NCI-H524 treated with DMSO at 0.1 percent for 48 hours (cell line): ENCODE measurements at regions not wholly inside any gene's neighbourhood (a gene's known extent, or its start where the extent isn't known, plus 50 kb on each side); places are given as distances from the start of the nearest gene placed in this dataset.
"Not testable (repeated sequence)": the region's sequence is repeated elsewhere in the genome, so short reads cannot be mapped to it uniquely, and the experiment has no call there.

Experiments
- DNase-seq: peaks from one replicate; lab custom pipeline; 2025; lab: John Stamatoyannopoulos, UW

GRCh38 chr20:48490961-48491831, 336.6 kb downstream of the PREX1 start:
- DNase-seq, result no peak

- DNase-seq, result not testable (repeated sequence)
Observed at GRCh38 chr20:48490341-48490740, 337.5 kb downstream of the PREX1 start.

GRCh38 chr20:48489656-48490055, 338.1 kb downstream of the PREX1 start:
- no peak for DNase-seq

- no peak for DNase-seq
Observed at GRCh38 chr20:48489046-48489463, 338.7 kb downstream of the PREX1 start.

- DNase-seq, result not testable (repeated sequence)
Observed at GRCh38 chr20:48488334-48489034, 339.3 kb downstream of the PREX1 start.

- DNase-seq, result no peak
Observed at GRCh38 chr20:48486065-48486464, 341.7 kb downstream of the PREX1 start.

GRCh38 chr20:48485153-48485552, 342.6 kb downstream of the PREX1 start:
- not testable (repeated sequence) for DNase-seq

- no peak for DNase-seq
Observed at GRCh38 chr20:48483334-48484066, 344.3 kb downstream of the PREX1 start.

- DNase-seq, result no peak
Observed at GRCh38 chr20:48482790-48483189, 345.0 kb downstream of the PREX1 start.

- DNase-seq, result no peak
Observed at GRCh38 chr20:48480216-48480772, 347.5 kb downstream of the PREX1 start.

GRCh38 chr20:48478806-48479585, 348.8 kb downstream of the PREX1 start:
- no peak for DNase-seq

- no peak for DNase-seq
Observed at GRCh38 chr20:48478370-48478769, 349.4 kb downstream of the PREX1 start.

GRCh38 chr20:48476854-48477253, 350.9 kb downstream of the PREX1 start:
- DNase-seq, result no peak

- no peak for DNase-seq
Observed at GRCh38 chr20:48474022-48474421, 353.8 kb downstream of the PREX1 start.

GRCh38 chr20:48471759-48472408, 355.9 kb downstream of the PREX1 start:
- no peak for DNase-seq

GRCh38 chr20:48471176-48471575, 356.6 kb downstream of the PREX1 start:
- DNase-seq, result no peak

- no peak for DNase-seq
Observed at GRCh38 chr20:48470141-48470540, 357.7 kb downstream of the PREX1 start.

- no peak for DNase-seq
Observed at GRCh38 chr20:48469026-48469425, 358.8 kb downstream of the PREX1 start.

- no peak for DNase-seq
Observed at GRCh38 chr20:48468571-48468970, 359.2 kb downstream of the PREX1 start.

GRCh38 chr20:48467622-48468021, 360.2 kb downstream of the PREX1 start:
- no peak for DNase-seq

- DNase-seq, result no peak
Observed at GRCh38 chr20:48465271-48465670, 362.5 kb downstream of the PREX1 start.
